ENCODE measurements at regions not wholly inside any gene's neighbourhood (a gene's known extent, or its start where the extent isn't known, plus 50 kb on each side); places are given as distances from the start of the nearest gene placed in this dataset.

GRCh38 chr1:102047724-102048123 is 51.0 kb upstream of the OLFM3 start:
- no peak overlapping the region for H3K4me3 Mint-ChIP-seq
- no peaks in the 10 kb centered on the region for H3K36me3 Mint-ChIP-seq
- DNase-seq (ENCODE audit: low spot score in 2 of 2) (no peak), ATAC-seq (no peak)
- no peaks in the 10 kb centered on the region for H3K9me3 Mint-ChIP-seq
- H3K27ac Mint-ChIP-seq: no peak overlapping the region
- H3K4me1 Mint-ChIP-seq: no peaks in the 10 kb centered on the region

Measured in stimulated activated effector memory CD8-positive, alpha-beta T cell treated with anti-CD3 and anti-CD28 coated beads, Interleukin-12 subunit alpha, Interleukin-12 subunit beta, amount 100 ng/mL, for 72 hours (primary cell).